Cardiac muscle cell (in vitro differentiated cells and primary cell): ENCODE measurements at regions not wholly inside any gene's neighbourhood (a gene's known extent, or its start where the extent isn't known, plus 50 kb on each side); places are given as distances from the start of the nearest gene placed in this dataset.

Source experiments
- DNase-seq, 2 donors: peaks; one replicate each; pipeline versions ENCODE4 v3.0.0 to v3.0.0-alpha.2; 2010 to 2017; ENCODE audit warnings: low read depth in 1 of 2, low spot score in 1 of 2
- H3K27ac ChIP-seq: fragments of 200-600 bp; sonication (generic); 2 replicates; pipeline ENCODE4 v1.5.1; 2016
- H3K27me3 ChIP-seq: fragments of 200-600 bp; sonication (generic); 2 replicates; pipeline ENCODE4 v1.6.0; 2016; ENCODE audit warnings: control low read depth
- H3K36me3 ChIP-seq: fragments of 200-600 bp; sonication (generic); 2 replicates; pipeline ENCODE4 v1.5.1; 2016; ENCODE audit warnings: control low read depth
- H3K4me1 ChIP-seq: fragments of 200-600 bp; sonication (generic); 2 replicates; pipeline ENCODE4 v1.8.1; 2017; ENCODE audit warnings: low read depth, mild to moderate bottlenecking, mixed run types
- H3K4me3 ChIP-seq: fragments of 200-600 bp; sonication (generic); 2 replicates; pipeline ENCODE4 v1.5.1; 2016; ENCODE audit warnings: mild to moderate bottlenecking
- H3K9me3 ChIP-seq: fragments of 200-600 bp; sonication (generic); 2 replicates; pipeline ENCODE4 v1.5.1; 2017; ENCODE audit warnings: low read depth, mild to moderate bottlenecking, control low read depth
- CTCF ChIP-seq: IDR thresholded peaks from 2 replicates; pipeline ENCODE4 v1.5.1; 2012; ENCODE audit warnings: low read depth, mild to moderate bottlenecking, low read length

DNA sequence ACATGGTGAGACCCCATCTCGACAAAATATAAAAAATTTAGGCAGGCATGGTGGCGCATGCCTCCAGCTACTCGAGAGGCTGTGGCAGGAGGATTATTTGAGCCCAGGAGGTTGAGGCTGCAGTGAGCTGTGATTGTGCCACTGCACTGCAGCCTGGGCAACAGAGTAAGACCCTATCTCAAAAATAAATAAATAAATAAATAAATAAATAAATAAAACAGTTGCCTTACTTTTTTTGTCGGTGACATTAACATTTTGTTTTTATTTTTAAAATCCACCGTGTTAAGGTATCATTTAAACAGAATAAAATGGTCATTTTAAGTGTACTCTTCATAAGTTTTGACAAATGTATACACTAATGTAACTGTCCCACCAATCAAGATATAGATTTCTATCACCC, 57.0 kb downstream of the RASL11A start:
- Histone ChIP-seq H3K27me3 (peaks cover 6% of the 10 kb centered on the region), H3K9me3 (no peaks in the 10 kb centered on the region), H3K36me3 (no peaks in the 10 kb centered on the region), H3K4me3 (no peak overlapping the region), H3K4me1 (peaks cover 8% of the 10 kb centered on the region), H3K27ac (no peak overlapping the region)
- TF ChIP-seq CTCF, result no peak
- no peak for DNase-seq

DNA sequence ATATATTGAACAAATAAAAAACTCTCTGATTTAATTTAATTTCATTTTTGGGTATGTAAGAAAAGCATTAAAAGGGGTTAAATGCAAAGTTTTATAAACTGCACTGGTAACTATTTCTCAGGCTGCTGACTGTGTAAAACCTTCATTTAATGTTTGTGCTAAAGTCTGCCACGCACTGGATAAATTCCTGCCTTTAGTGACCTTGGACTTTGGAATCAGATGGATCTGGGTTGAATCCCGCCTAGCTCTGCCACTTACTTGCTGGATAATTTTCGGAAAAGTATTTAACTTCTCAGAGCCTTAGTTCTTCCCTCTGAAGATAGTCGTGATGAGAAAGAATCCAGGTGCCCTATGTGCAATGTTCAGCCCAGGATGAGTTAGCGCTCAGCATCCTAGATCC, 58.6 kb downstream of the RASL11A start:
- peaks cover 8% of the 10 kb centered on the region for H3K4me1 ChIP-seq
- no peak for DNase-seq
- H3K27me3 ChIP-seq, result peaks cover 6% of the 10 kb centered on the region
- no peak overlapping the region for H3K27ac ChIP-seq
- TF ChIP-seq CTCF, result no peak
- no peak overlapping the region for H3K4me3 ChIP-seq
- no peaks in the 10 kb centered on the region for H3K36me3 ChIP-seq
- H3K9me3 ChIP-seq, result no peaks in the 10 kb centered on the region

- Histone ChIP-seq H3K36me3 (no peaks in the 10 kb centered on the region), H3K9me3 (no peaks in the 10 kb centered on the region), H3K27me3 (no peaks in the 10 kb centered on the region), H3K27ac (no peak overlapping the region), H3K4me1 (no peaks in the 10 kb centered on the region), H3K4me3 (no peak overlapping the region)
- DNase-seq, result no peak
- no peak for TF ChIP-seq CTCF
Measured at GRCh38 chr13:27334774-27335435, 64.3 kb downstream of the RASL11A start.

DNA sequence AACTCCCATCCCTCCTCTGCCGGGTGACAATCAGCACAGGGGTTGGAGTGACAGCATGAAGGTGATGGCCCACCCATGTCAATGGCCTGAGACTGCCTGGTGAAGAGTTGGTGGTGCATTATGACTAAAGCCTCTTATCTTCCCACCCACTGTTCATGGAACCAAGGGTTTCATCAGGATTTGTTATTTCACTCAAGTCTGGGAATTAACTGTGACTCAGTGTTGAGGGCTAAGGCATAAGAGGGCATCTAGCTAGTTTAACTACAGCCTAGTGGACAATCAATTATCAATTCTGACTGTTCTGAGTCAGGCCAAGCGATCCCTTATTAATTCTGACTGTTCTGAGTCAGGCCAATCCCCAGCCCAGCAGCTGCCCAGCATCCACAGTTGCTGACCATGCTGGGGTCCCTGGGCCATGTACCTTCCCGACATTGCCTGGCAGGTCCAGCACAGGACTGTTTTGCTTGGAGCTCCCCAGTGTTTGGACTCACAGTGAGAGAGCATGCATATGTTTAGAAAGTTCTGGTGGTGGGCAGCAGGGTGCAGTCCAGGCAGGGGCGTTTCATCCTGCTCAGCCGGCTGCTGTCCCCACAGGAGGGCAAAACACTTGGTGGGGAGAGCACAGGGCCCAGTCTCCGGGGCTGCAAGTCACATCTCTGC, 65.5 kb downstream of the RASL11A start:
- peak in 1 of 2 donors; percentile 21 for DNase-seq
- Histone ChIP-seq H3K4me1 (no peaks in the 10 kb centered on the region), H3K9me3 (no peaks in the 10 kb centered on the region), H3K36me3 (no peaks in the 10 kb centered on the region), H3K4me3 (no peak overlapping the region), H3K27me3 (no peaks in the 10 kb centered on the region), H3K27ac (no peak overlapping the region)
- no peak for TF ChIP-seq CTCF

DNA sequence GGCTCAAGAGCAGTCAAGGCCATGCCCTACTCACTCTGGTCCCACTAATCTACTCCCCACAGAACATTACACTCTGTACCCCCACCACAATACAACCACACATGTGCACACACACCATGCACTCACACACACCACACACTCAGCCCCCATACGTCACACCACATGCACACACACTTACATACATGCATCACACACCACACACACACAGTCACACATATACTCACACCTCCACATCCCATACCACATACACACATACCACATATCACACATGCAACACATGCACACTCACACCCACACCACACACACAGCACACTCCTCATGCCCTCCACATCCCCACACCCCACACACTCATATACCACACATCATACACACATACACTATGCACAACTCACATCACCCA, 67.6 kb downstream of the RASL11A start:
- no peaks in the 10 kb centered on the region for H3K4me1 ChIP-seq
- no peak for TF ChIP-seq CTCF
- no peaks in the 10 kb centered on the region for H3K36me3 ChIP-seq
- no peaks in the 10 kb centered on the region for H3K27me3 ChIP-seq
- DNase-seq, result no peak
- H3K9me3 ChIP-seq, result no peaks in the 10 kb centered on the region
- no peak overlapping the region for H3K27ac ChIP-seq
- no peak overlapping the region for H3K4me3 ChIP-seq
